NCI-H1694 treated with DMSO at 0.1 percent for 48 hours (cell line): ENCODE measurements at regions not wholly inside any gene's neighbourhood (a gene's known extent, or its start where the extent isn't known, plus 50 kb on each side); places are given as distances from the start of the nearest gene placed in this dataset.
"Not testable (repeated sequence)": the region's sequence is repeated elsewhere in the genome, so short reads cannot be mapped to it uniquely, and the experiment has no call there.

ENCODE experiments used
- DNase-seq: peaks from one replicate; lab custom pipeline; 2025; lab: John Stamatoyannopoulos, UW

- DNase-seq = no peak
Observed at GRCh38 chr9:38185647-38186403, 116.8 kb upstream of the SHB start.

GRCh38 chr9:38183994-38184568 is 115.1 kb upstream of the SHB start:
- DNase-seq = no peak

- DNase-seq = no peak
Observed at GRCh38 chr9:38182321-38182720, 113.3 kb upstream of the SHB start.

- DNase-seq = no peak
Observed at GRCh38 chr9:38181866-38182265, 112.8 kb upstream of the SHB start.

GRCh38 chr9:38181232-38181631 is 112.2 kb upstream of the SHB start:
- no peak for DNase-seq

- no peak for DNase-seq
Observed at GRCh38 chr9:38180656-38181055, 111.6 kb upstream of the SHB start.

- DNase-seq = no peak
Observed at GRCh38 chr9:38179965-38180364, 110.9 kb upstream of the SHB start.

GRCh38 chr9:38178237-38178636 is 109.2 kb upstream of the SHB start:
- DNase-seq = no peak

GRCh38 chr9:38177680-38178079 is 108.7 kb upstream of the SHB start:
- no peak for DNase-seq

GRCh38 chr9:38176251-38176650 is 107.2 kb upstream of the SHB start:
- DNase-seq = no peak

- DNase-seq = no peak
Observed at GRCh38 chr9:38175423-38175822, 106.4 kb upstream of the SHB start.

- no peak for DNase-seq
Observed at GRCh38 chr9:38172586-38172985, 103.6 kb upstream of the SHB start.

GRCh38 chr9:38171926-38172325 is 102.9 kb upstream of the SHB start:
- DNase-seq = no peak

GRCh38 chr9:38171538-38171884 is 102.5 kb upstream of the SHB start:
- no peak for DNase-seq

- not testable (repeated sequence) for DNase-seq
Observed at GRCh38 chr9:38170763-38171537, 101.9 kb upstream of the SHB start.

- DNase-seq = not testable (repeated sequence)
Observed at GRCh38 chr9:38170155-38170554, 101.1 kb upstream of the SHB start.

- no peak for DNase-seq
Observed at GRCh38 chr9:38166501-38166900, 97.5 kb upstream of the SHB start.

GRCh38 chr9:38164659-38165221 is 95.7 kb upstream of the SHB start:
- DNase-seq = no peak

- DNase-seq = no peak
Observed at GRCh38 chr9:38163518-38163917, 94.5 kb upstream of the SHB start.

- no peak for DNase-seq
Observed at GRCh38 chr9:38162332-38163211, 93.5 kb upstream of the SHB start.

GRCh38 chr9:38160613-38161215 is 91.7 kb upstream of the SHB start:
- peak; percentile 49 for DNase-seq
